ENCODE measurements at regions not wholly inside any gene's neighbourhood (a gene's known extent, or its start where the extent isn't known, plus 50 kb on each side); places are given as distances from the start of the nearest gene placed in this dataset.
"Not testable (repeated sequence)": the region's sequence is repeated elsewhere in the genome, so short reads cannot be mapped to it uniquely, and the experiment has no call there.

GRCh38 chr9:22508354-22508753 is 61.7 kb downstream of the DMRTA1 start:
- not testable (repeated sequence) for DNase-seq

DNA sequence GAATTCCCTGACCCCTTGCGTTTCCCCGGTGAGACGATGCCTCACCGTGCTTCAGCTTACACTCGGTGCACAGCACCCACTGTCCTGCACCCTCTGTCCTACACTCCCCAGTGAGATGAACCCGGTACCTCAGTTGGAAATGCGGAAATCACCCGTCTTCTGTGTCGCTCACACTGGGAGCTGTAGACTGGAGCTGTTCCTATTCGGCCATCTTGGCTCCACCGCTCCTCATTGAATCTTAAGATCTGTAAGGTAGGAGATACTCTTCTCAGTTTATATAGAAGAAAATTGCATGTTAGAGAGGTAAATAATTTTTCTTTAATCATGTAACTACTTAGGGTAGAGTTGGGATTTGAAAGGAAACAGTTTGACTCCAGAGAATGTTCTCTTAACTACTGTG is 62.2 kb downstream of the DMRTA1 start:
- DNase-seq = no peak

DNA sequence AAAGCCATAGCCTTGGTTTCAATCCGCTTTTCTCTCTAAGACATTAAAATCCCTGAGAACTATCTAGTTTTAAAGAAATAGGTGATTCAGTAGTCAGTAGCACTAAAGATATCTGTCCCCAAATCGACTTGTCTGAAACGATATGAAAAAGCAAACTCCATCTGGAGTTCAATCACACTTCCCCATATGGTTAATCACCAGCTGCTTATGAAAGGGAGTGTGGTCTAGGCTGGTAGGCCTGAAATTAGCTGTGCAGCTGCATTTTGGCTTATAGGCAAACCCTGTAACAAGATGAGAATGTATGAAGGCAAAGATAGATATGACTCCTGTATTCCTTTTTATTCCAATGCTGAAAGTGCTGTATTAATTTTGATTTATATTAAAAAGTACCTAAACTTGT is 65.9 kb downstream of the DMRTA1 start:
- DNase-seq = no peak

DNA sequence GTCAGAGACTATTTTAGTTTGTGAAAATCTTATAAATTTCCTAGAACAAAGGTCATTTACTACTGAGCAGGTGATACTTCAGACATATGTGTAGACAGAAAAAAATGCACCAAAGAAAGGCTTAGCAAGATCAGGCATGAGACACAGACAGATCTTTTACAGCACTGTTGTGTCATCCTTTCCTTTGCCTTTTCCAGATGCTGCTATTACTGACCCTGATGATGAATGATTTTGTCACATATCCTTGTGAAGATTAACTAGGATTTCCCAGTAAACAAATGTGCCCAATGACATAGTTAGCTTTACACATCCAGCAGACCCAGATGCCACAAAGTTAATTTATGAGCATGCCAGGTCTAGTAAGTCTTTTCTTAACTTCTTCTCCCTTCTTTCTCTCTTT is 68.2 kb downstream of the DMRTA1 start:
- DNase-seq = no peak

- no peak for DNase-seq
Observed at GRCh38 chr9:22522206-22522740, 75.6 kb downstream of the DMRTA1 start.

GRCh38 chr9:22528485-22528884 is 81.9 kb downstream of the DMRTA1 start:
- no peak for DNase-seq

GRCh38 chr9:22529426-22530199 is 83.0 kb downstream of the DMRTA1 start:
- DNase-seq = no peak

DNA sequence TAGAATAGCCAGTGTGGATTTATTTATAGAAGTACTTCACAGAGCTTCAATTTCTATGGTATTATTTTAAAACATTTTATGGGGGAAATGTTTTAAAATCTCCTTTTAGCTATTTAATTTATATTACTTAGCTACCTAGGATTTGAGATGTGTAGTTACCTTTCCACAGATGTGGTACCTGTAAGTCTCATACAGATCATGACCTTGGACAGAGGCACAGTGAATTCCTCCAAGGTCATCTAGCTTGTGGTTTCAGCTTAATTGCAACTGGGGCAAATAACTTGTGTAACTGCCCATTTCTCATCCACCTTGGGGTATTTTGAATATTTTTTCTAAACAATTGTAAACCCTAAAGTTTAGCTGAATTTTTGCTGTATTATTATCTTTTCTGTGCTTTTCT is 89.2 kb downstream of the DMRTA1 start:
- DNase-seq = no peak

DNA sequence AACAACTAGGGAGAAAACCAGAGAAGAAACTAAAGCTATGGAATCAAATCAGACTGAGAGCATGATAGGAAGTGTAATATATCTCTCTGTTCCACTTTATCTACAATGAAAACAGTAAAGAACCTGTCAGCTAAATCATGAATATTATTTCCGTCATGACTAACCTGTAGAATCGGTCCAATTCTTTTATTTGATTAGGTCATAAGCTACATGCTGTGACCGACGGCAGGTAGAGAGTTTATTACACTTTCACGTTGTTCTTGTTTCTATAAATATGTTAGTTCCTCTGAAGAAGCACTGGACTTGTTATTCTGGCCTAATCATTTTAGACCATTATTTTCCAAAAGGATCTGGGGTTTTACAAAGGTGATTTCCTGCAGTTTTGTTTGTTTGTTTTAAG is 91.1 kb downstream of the DMRTA1 start:
- DNase-seq = no peak

GRCh38 chr9:22548625-22549024 is 102.0 kb downstream of the DMRTA1 start:
- no peak for DNase-seq

- DNase-seq = no peak
Observed at GRCh38 chr9:22574740-22575139, 128.1 kb downstream of the DMRTA1 start.

DNA sequence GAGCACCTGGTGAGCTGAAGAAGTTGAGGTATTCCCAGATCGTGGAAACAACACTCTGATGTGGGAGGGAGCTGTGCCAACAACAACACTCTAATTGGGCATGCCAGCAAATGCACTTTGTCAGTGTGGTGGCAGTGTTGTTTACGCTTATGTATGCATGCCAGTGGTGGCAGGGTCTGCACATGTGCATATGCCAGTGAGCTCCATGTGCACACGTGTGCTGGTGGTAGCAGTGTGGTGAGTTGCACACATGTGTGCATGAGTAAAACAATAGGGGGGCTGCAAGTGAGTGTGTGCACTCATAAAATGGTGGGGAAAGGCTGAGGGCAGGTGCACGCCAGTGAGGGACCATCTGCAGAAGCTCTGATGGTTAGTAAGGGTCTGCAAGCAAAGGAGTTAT is 134.2 kb downstream of the DMRTA1 start:
- no peak for DNase-seq

GRCh38 chr9:22582221-22582620 is 135.6 kb downstream of the DMRTA1 start:
- no peak for DNase-seq

DNA sequence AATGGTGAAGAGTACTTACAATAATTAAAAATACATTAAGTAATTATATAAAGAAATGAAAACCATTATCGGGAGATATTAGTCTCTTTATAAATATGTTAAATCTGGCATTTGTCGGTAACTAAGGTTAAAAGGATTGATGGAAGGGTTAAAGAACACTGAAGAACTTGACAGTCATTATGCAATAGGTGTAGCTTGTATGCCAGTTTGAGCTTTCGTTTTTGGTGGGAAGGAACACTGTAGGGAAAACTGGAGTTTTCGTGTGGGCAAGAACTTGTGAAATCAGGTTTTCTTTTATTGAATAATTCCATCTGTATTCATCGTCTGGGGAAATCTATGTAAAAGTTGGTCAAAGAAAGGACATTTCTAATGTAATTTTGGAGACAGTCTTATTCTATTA is 142.3 kb downstream of the DMRTA1 start:
- no peak for DNase-seq

- DNase-seq = no peak
Observed at GRCh38 chr9:22590336-22591033, 143.9 kb downstream of the DMRTA1 start.

DNA sequence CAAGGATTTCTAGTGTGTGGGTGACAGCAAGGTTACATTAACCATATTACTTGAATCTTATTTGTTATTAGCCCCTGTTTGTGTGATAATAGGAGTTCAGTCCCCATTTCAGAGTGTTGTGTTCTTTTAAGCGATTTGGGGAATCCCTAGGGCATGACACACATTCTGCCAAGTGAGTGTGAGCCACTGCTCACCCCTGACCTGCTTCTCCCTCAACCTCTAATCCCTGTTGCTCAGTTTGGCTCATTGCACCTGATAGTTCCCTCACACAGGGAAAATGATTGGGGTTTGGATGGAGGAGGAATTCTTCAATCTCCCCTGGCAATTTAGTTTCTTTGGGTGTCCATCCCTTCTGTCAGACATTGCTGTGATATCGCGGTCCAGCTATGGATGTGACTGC is 149.2 kb downstream of the DMRTA1 start:
- no peak for DNase-seq

- DNase-seq = no peak
Observed at GRCh38 chr9:22617156-22617555, 170.5 kb downstream of the DMRTA1 start.

DNA sequence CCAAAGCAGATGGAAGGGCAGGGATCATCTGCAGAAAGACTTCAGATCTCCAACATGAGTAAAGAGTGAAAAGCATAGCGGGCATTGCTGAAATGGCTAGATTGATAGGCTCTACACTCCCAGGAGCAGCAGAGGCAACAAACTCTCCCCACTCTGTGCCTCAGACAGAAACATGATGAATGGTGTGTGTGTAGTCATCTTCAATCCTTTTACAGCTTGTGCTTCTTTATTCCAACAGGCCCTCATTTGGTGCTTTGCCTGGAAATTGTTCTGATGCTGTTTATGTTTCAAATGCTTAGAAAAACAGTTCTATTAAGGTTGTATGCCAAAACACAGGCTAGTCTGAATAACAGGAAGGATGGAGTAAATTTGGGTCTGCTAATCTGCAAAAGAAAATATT is 176.2 kb downstream of the DMRTA1 start:
- no peak for DNase-seq

- no peak for DNase-seq
Observed at GRCh38 chr9:22623236-22623635, 176.6 kb downstream of the DMRTA1 start.

DNA sequence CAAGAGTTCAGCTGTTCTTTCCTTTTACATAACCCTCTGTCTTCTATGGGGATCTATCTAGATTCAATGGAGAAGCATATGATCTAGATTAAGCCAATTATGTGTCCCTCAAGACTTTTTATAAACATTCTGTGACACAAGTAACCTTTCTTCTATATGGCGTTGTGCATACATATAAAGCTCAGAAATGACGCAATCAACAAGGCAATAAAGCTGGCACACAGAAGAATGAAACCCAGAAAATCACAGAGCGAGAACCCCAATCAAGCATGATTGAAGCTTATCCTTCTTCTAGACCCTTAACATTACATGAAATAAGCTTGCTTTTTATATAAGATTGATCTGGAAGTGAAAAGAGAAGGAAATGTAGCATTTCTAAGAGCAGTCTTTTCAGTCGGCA is 178.9 kb downstream of the DMRTA1 start:
- no peak for DNase-seq

GRCh38 chr9:22643541-22643940 is 196.9 kb downstream of the DMRTA1 start:
- DNase-seq = no peak

- no peak for DNase-seq
Observed at GRCh38 chr9:22645893-22646292, 199.3 kb downstream of the DMRTA1 start.

GRCh38 chr9:22649384-22649783 is 202.8 kb downstream of the DMRTA1 start:
- no peak for DNase-seq

- no peak for DNase-seq
Observed at GRCh38 chr9:22650145-22650544, 203.5 kb downstream of the DMRTA1 start.

Measured in CD4-positive, alpha-beta T cell treated with Interleukin-4 for 1 hour (primary cell).